B cell (primary cell): ENCODE measurements at regions not wholly inside any gene's neighbourhood (a gene's known extent, or its start where the extent isn't known, plus 50 kb on each side); places are given as distances from the start of the nearest gene placed in this dataset.

Source experiments
- ATAC-seq: fragments of 200-7000 bp; cut with Tn5 transposase; one replicate; pipeline ENCODE4 v1.10.0; 2021; ENCODE audit warnings: low read depth, mild to moderate bottlenecking, moderate number of reproducible peaks, moderate library complexity
- CTCF ChIA-PET: fragments of 350-600 bp; sonication (Branson Sonifier 250); formaldehyde crosslinking; loops from one replicate; lab custom pipeline; 2021; ENCODE audit warnings: antibody characterized with exemption, inconsistent platforms; lab: Charles Lee
- POLR2A ChIA-PET: fragments of 350-600 bp; sonication (Branson Sonifier 250); formaldehyde crosslinking; loops from one replicate; lab custom pipeline; 2021; ENCODE audit warnings: antibody characterized with exemption; lab: Charles Lee
- DNase-seq: peaks from one replicate; pipeline ENCODE4 v3.0.0; 2013
- H2AFZ ChIP-seq: 2 replicates; pipeline ENCODE4 v1.6.1; 2012; ENCODE audit warnings: mild to moderate bottlenecking, low read depth, low read length; ENCODE audit not compliant: insufficient read depth, poor library complexity, severe bottlenecking
- H3K27ac ChIP-seq, 2 donors: 1 replicate in 1 of 2; 2 replicates in 1 of 2; pipeline ENCODE4 v1.5.1; 2012 to 2013; ENCODE audit warnings: low read length in 2 of 2, mild to moderate bottlenecking in 2 of 2, moderate library complexity in 1 of 2
- H3K27me3 ChIP-seq, 4 experiments: fragments of 200-600 bp in 1 of 4; sonication (generic) in 1 of 4; replicated peaks in 1 of 4; 1 replicate in 2 of 4; 2 replicates in 2 of 4; pipeline versions ENCODE4 v1.6.1 to v1.7.0; 2013 to 2016; ENCODE audit warnings: low read length in 3 of 4, mild to moderate bottlenecking in 2 of 4, mixed read lengths in 1 of 4, moderate library complexity in 1 of 4; ENCODE audit not compliant: insufficient read depth in 4 of 4, control insufficient read depth in 3 of 4; ENCODE audit errors: control extremely low read depth in 1 of 4
- H3K36me3 ChIP-seq, 2 experiments: replicated peaks in 1 of 2; 1 replicate in 1 of 2; 2 replicates in 1 of 2; pipeline versions ENCODE4 v1.6.1 to v1.7.1; 2013; ENCODE audit warnings: low read length in 1 of 2; ENCODE audit not compliant: insufficient read depth in 2 of 2, control insufficient read depth in 1 of 2; ENCODE audit errors: control extremely low read depth in 1 of 2, extremely low read depth in 1 of 2
- H3K4me1 ChIP-seq, 2 donors: fragments of 200-600 bp in 1 of 2; sonication (generic) in 1 of 2; 1 replicate in 1 of 2; 2 replicates in 1 of 2; pipeline versions ENCODE4 v1.5.1 to v1.6.1; 2013 to 2017; ENCODE audit warnings: low read length in 2 of 2; ENCODE audit not compliant: control insufficient read depth in 2 of 2, insufficient read depth in 2 of 2
- H3K4me2 ChIP-seq: replicated peaks from 2 replicates; pipeline ENCODE3; 2012; ENCODE audit warnings: mild to moderate bottlenecking, low read depth, low read length; ENCODE audit not compliant: poor library complexity, severe bottlenecking
- H3K4me3 ChIP-seq, 5 experiments: fragments of 200-600 bp in 1 of 5; sonication (generic) in 1 of 5; 1 replicate in 3 of 5; 2 replicates in 2 of 5; pipeline versions ENCODE4 v1.5.1 to v1.7.0; 2011 to 2016; ENCODE audit warnings: low read length in 4 of 5, mild to moderate bottlenecking in 4 of 5, low read depth in 2 of 5, control low read depth in 1 of 5, moderate library complexity in 1 of 5; ENCODE audit not compliant: insufficient read depth in 1 of 5; ENCODE audit errors: control extremely low read depth in 1 of 5, extremely low read depth in 1 of 5
- H3K79me2 ChIP-seq: fragments of 200-600 bp; sonication (generic); one replicate; pipeline ENCODE4 v1.6.0; 2016; ENCODE audit warnings: low read length; ENCODE audit not compliant: control insufficient read depth, insufficient read depth
- H3K9ac ChIP-seq: fragments of 200-600 bp; sonication (generic); 2 replicates; pipeline ENCODE4 v1.6.1; 2017; ENCODE audit warnings: mild to moderate bottlenecking, low read length, moderate library complexity
- H3K9me3 ChIP-seq, 3 donors: one replicate each; pipeline versions ENCODE4 v1.6.1 to v1.7.1; 2013; ENCODE audit warnings: low read length in 2 of 3; ENCODE audit not compliant: control insufficient read depth in 2 of 3, insufficient read depth in 1 of 3; ENCODE audit errors: control extremely low read depth in 1 of 3
- H4K20me1 ChIP-seq: 2 replicates; pipeline ENCODE4 v1.6.0; 2012; ENCODE audit warnings: mild to moderate bottlenecking, low read length; ENCODE audit not compliant: insufficient read depth, control insufficient read depth, poor library complexity, severe bottlenecking
- H3K27ac Mint-ChIP-seq: one replicate; pipeline ENCODE4 v1.8.0; 2021; ENCODE audit warnings: mixed read lengths
- H3K27me3 Mint-ChIP-seq: one replicate; pipeline ENCODE4 v1.8.0; 2021; ENCODE audit warnings: mixed read lengths
- H3K4me1 Mint-ChIP-seq: one replicate; pipeline ENCODE4 v1.8.0; 2021; ENCODE audit warnings: mixed read lengths
- H3K4me3 Mint-ChIP-seq: one replicate; pipeline ENCODE4 v1.8.0; 2021; ENCODE audit warnings: mixed read lengths
- H3K9me3 Mint-ChIP-seq: one replicate; pipeline ENCODE4 v1.8.0; 2022; ENCODE audit warnings: mixed read lengths; ENCODE audit not compliant: insufficient read depth
- CTCF ChIP-seq: fragments of 200-600 bp; IDR thresholded peaks from one replicate; pipeline ENCODE4 v1.8.0; 2022; ENCODE audit warnings: antibody characterized with exemption, mild to moderate bottlenecking
- EZH2 ChIP-seq: IDR thresholded peaks from 2 replicates; pipeline ENCODE4 v1.6.1; 2012; ENCODE audit warnings: borderline replicate concordance, low read depth, mild to moderate bottlenecking, moderate library complexity, low read length; ENCODE audit not compliant: insufficient read depth, poor library complexity, severe bottlenecking
- WGBS: methylation state at CpG from one replicate; pipeline ENCODE4 v1.1.5; 2013; ENCODE audit warnings: missing lambda C conversion rate; ENCODE audit not compliant: insufficient coverage; 5-methylcytosine and 5-hydroxymethylcytosine counted together
- intact Hi-C: fragments of 100-400 bp; cut with micrococcal nuclease; formaldehyde crosslinking; loops from one replicate; pipeline ENCODE4 v1.10.0; 2022

GRCh38 chr3:74410276-74410941 is 204.1 kb downstream of the CNTN3 start:
- WGBS, result no CpG with 5 or more reads among the region's 2 CpGs
- no peak overlapping the region for H2AFZ ChIP-seq
- no peak for TF ChIP-seq CTCF
- TF ChIP-seq EZH2, result no peak
- CTCF ChIA-PET, result no interaction called here
- no peaks in the 10 kb centered on the region for H4K20me1 ChIP-seq
- H3K4me1 ChIP-seq, result no peaks in the 10 kb centered on the region
- H3K27me3 ChIP-seq, result no peaks in the 10 kb centered on the region
- no peaks in the 10 kb centered on the region for H3K79me2 ChIP-seq
- ATAC-seq, result no peak
- no peaks in the 10 kb centered on the region for H3K9me3 ChIP-seq
- no peak overlapping the region for H3K4me3 Mint-ChIP-seq
- no peak overlapping the region for H3K4me2 ChIP-seq
- H3K27ac Mint-ChIP-seq, result no peak overlapping the region
- no peaks in the 10 kb centered on the region for H3K36me3 ChIP-seq
- POLR2A ChIA-PET, result no interaction called here
- no peaks in the 10 kb centered on the region for H3K4me1 Mint-ChIP-seq
- H3K27me3 Mint-ChIP-seq, result no peaks in the 10 kb centered on the region
- H3K27ac ChIP-seq, result no peak overlapping the region
- H3K9me3 Mint-ChIP-seq, result peaks cover 4% of the 10 kb centered on the region
- no peak for DNase-seq
- H3K4me3 ChIP-seq, result no peak overlapping the region
- H3K9ac ChIP-seq, result no peak overlapping the region
- intact Hi-C loops, result no loop called here

DNA sequence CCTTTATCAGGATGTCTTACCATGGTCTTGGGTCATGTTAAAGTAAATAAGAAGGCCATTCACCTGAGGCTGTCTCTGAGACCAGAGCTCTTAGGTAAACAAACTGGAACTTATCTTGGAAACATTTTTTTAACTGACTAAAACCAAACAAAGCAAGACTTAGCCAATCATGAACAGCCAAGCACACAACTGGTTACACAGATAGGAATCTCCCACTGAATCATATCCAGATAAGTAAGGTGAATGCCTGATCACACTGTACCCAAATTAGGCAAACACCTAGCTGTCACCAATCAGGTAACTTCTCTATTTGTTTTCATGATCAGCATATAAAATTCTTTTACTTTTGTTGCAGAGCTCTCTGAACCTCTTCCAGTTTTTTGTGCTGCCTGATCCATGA is 205.4 kb downstream of the CNTN3 start:
- intact Hi-C loops, result no loop called here
- no peaks in the 10 kb centered on the region for H4K20me1 ChIP-seq
- no peak overlapping the region for H2AFZ ChIP-seq
- ATAC-seq (no peak), DNase-seq (no peak)
- peaks cover 4% of the 10 kb centered on the region for H3K9me3 Mint-ChIP-seq
- H3K36me3 ChIP-seq, result no peaks in the 10 kb centered on the region
- H3K4me3 ChIP-seq, result no peak overlapping the region
- no peak overlapping the region for H3K4me2 ChIP-seq
- H3K9ac ChIP-seq, result no peak overlapping the region
- H3K27ac Mint-ChIP-seq, result no peak overlapping the region
- H3K27me3 Mint-ChIP-seq, result no peaks in the 10 kb centered on the region
- no peak for TF ChIP-seq EZH2
- TF ChIP-seq CTCF, result no peak
- ChIA-PET CTCF (no interaction called here), POLR2A (no interaction called here)
- no peaks in the 10 kb centered on the region for H3K4me1 Mint-ChIP-seq
- no peaks in the 10 kb centered on the region for H3K4me1 ChIP-seq
- no peaks in the 10 kb centered on the region for H3K79me2 ChIP-seq
- H3K27ac ChIP-seq, result no peak overlapping the region
- no peak overlapping the region for H3K4me3 Mint-ChIP-seq
- H3K9me3 ChIP-seq, result no peaks in the 10 kb centered on the region
- H3K27me3 ChIP-seq, result no peaks in the 10 kb centered on the region
